Hepatocyte (in vitro differentiated cells): ENCODE measurements at regions not wholly inside any gene's neighbourhood (a gene's known extent, or its start where the extent isn't known, plus 50 kb on each side); places are given as distances from the start of the nearest gene placed in this dataset.

Source experiments
- EZH2 ChIP-seq: fragments of 200-600 bp; sonication (generic); IDR thresholded peaks from 2 replicates; pipeline ENCODE4 v1.6.1; 2016; ENCODE audit warnings: antibody characterized with exemption, mild to moderate bottlenecking, borderline replicate concordance
- TF ChIP-seq, protein P1 (sequence below): fragments of 200-600 bp; sonication (generic); IDR thresholded peaks from 2 replicates; pipeline ENCODE4 v1.5.1; 2016; ENCODE audit warnings: antibody characterized with exemption, mild to moderate bottlenecking; ENCODE audit not compliant: poor library complexity

DNA sequence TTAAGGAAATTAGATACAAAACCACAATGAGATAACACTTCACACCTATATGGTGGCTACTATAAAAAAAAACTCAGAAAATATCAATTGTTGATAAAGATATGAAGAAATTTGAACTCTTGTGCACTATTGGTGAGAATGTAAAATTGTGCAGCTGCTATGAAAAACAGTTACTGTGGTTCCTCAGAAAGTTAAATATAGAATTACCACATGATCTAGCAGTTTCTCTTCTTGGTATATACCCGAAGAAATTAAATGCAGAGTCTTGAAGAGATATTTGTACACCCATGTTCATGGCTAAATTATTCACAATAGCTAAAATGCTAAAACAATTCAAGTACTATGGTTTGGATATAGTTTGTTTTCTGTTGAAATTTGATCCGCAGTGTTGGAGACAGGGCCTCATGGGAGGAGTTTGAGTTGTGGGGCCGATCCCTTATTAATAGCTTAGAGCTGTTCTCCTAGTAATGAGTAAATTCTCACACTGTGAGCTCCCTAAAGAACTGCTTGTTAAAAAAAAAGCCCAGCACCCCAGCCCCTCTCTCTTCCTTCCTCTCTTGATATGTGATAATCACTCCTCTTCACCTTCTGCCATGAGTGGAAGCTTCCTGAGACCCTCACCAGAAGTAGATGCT lies 1412.1 kb downstream of the PLA2G4A start:
- TF ChIP-seq, protein P1, sequence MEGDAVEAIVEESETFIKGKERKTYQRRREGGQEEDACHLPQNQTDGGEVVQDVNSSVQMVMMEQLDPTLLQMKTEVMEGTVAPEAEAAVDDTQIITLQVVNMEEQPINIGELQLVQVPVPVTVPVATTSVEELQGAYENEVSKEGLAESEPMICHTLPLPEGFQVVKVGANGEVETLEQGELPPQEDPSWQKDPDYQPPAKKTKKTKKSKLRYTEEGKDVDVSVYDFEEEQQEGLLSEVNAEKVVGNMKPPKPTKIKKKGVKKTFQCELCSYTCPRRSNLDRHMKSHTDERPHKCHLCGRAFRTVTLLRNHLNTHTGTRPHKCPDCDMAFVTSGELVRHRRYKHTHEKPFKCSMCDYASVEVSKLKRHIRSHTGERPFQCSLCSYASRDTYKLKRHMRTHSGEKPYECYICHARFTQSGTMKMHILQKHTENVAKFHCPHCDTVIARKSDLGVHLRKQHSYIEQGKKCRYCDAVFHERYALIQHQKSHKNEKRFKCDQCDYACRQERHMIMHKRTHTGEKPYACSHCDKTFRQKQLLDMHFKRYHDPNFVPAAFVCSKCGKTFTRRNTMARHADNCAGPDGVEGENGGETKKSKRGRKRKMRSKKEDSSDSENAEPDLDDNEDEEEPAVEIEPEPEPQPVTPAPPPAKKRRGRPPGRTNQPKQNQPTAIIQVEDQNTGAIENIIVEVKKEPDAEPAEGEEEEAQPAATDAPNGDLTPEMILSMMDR: no peak
- no peak for TF ChIP-seq EZH2
